ENCODE measurements at regions not wholly inside any gene's neighbourhood (a gene's known extent, or its start where the extent isn't known, plus 50 kb on each side); places are given as distances from the start of the nearest gene placed in this dataset.
"Not testable (repeated sequence)": the region's sequence is repeated elsewhere in the genome, so short reads cannot be mapped to it uniquely, and the experiment has no call there.

DNA sequence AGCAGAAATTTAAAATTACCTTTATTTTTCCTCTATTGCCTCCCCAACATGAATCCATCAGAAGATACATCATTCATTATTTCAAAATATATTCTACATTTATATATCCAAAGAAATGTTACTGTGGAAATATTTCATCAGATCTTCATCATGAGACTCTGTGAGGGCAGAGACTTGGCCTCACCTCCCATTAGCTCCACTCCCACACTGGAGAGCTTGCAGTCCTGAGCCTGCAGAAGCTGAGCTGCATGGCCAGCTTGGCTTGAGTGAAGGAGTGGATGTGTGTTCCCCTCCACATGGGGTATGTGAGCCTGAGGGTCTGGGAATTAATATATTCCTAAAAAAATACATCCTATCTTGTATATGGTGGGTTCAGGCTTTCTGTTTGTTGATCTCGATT lies 961.9 kb downstream of the TMEM121 start:
- DNase-seq (ENCODE audit: low spot score): no peak

DNA sequence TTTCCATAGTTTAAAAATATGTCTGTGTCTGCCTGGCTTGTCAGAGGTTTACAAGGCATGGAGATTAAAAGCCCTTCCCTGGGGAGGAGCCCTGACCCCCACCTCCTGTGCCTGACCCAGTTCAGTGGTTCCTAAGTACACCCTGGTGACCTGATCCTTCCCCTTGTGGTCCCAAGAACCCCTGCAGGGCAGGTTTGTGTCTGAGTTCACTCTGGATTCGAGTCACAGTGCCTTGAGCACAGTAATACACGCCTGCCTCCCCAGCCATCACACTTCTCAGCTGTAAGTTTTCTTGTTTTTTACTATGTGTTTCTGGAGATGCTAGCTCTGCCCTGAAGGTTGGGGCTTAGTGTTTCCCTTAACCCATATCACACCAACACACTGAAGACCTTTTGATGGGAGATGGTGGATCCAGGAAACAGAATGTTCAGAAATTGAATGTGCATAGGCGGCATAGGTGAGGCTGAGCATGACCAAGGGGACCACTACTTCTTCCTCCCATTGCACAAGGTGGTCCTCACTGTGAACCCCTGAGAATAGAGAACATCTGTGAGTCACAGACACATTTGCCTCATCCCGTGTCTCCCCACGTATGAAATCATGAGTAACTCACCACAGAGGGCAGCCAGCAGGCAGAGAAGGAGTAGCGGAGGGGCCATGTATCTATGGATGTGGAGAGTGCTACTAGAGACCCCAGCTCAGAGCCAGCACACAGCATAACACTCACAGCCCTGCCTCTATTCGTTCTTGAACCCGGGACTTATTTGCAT lies 962.9 kb downstream of the TMEM121 start:
- DNase-seq (ENCODE audit: low spot score): no peak

DNA sequence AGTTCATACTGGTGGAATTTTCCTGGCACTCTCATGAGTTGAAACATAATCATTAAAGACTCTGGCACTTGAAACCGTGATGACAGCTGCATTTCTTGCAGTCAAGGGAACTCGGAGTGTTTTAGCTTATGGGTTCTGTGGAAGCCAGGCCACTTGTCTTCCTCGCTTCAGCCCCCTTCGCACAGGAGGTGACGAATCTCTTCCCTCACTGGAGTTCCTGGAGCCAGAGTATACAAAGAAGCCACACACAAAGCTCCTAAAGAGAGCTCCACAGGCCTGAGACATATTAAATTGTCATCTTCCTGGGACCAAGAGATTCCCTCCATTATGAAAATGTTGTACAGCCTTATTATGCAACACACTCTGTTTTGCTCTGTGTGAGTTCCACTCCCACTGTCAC lies 964.1 kb downstream of the TMEM121 start:
- DNase-seq (ENCODE audit: low spot score): no peak

DNA sequence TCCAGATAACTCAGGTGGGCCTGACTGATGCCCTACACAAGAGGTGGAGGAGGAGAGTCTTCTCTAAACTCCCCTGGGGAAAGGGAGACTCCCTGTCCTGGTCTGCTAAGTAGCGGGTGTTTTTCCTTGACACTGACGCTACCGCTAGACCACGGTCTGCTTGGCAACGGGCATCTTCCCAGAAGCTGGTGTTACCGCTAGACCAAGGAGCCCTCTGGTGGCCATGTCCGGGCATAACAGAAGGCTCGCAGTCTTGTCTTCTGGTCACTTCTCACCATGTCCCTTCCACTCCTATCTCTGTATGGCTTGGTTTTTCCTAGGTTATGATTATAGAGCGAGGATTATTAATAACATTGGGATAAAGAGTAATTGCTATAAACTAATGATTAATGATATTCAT lies 965.5 kb downstream of the TMEM121 start:
- DNase-seq (ENCODE audit: low spot score): no peak

DNA sequence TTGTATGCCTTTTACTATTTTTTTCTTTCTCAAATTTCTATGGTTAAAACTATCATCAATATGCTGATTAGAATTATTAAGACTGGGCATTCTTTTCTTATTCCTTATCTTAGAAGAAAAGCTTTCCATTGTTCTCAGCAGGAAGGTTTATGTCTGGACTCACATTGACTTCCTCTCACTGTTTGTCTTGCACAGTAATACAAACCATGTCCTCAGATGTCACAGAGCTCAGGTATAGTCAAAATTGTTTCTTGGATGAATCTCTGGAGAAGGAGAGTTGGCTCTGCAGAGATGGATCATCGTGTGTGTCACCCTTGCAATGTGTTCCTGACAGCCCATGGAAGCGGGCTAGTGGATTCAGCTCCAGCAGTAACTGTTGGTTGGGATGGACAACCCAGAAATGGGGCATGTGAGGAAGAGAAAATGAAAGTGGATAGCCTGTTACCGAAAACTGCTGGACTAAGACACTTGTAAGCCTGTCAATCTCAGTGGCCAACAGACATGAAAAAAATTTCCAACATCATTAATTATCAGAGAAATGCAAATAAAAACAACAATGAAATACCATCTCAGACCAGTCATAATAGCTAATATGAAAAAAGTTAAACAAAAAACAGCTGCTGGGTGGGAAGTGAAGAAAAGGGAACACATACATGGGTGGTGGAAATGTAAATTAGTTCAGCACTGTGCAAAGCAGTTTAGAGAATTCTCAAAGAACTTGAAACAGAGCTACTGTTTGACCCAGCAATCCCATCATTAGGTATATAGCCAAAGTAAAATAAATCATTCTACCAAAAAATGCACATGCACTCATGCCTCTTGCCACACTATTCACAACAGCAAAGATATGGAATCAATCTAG lies 967.8 kb downstream of the TMEM121 start:
- no peak for DNase-seq (ENCODE audit: low spot score)

DNA sequence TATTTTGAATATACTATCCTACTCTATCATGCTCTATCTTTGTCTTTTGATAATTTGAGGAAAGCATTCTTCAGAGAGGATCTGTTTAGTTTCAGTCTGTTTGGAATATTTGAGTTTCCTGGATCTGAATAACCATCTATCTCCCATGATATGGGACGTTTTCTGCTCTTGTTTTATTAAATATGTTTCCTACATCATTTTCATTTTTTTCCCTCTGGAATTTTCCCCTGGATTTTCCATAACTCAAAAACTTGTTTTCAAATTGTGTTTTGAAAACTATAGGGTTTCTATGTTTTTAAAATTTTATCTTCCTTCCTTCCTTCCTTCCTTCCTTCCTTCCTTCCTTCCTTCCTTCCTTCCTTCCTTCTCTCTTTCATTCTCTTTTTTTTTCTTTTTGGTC lies 974.2 kb downstream of the TMEM121 start:
- DNase-seq (ENCODE audit: low spot score): no peak

GRCh38 chr14:106501898-106502297 lies 975.5 kb downstream of the TMEM121 start:
- no peak for DNase-seq (ENCODE audit: low spot score)

GRCh38 chr14:106505366-106505765 lies 979.0 kb downstream of the TMEM121 start:
- no peak for DNase-seq (ENCODE audit: low spot score)

DNA sequence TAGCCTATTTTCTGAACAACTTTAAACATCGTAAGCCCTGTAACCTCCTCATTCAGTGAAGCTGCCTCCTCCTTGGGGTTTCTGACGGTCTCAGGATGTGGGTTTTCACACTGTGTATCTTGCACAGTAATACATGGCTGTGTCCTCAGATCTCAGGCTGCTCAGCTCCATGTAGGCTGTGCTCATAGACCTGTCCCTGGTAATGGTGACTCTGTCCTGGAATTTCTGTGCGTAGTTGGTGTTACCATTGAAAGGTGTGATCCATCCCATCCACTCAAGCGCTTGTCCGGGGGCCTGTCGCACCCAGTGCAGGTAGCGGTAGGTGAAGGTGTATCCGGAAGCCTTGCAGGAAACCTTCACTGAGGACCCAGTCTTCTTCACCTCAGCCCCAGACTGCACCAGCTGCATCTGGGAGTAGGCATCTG lies 980.5 kb downstream of the TMEM121 start:
- DNase-seq (ENCODE audit: low spot score): no peak

- DNase-seq (ENCODE audit: low spot score): no peak
These were observed 981.0 kb downstream of the TMEM121 start for GRCh38 chr14:106507354-106507753.

DNA sequence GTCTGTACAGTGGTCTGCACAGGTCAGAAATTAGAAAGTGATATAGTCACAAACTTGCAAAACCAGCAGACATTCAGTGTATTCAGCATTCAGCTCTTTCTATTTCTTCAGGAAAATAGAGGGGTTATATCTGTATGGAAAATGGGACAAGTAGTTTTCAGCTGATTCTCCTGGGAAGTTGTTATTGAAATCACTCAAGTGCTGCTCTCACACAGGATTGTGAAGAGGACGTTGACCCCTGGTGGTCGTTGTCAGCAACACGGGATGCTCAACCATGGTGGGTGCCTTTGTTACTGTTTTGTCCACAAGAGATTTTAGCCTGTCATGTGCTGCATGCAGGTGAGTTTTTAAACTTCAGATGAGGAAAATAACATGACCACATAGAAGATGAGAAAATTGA lies 981.8 kb downstream of the TMEM121 start:
- DNase-seq (ENCODE audit: low spot score): no peak

DNA sequence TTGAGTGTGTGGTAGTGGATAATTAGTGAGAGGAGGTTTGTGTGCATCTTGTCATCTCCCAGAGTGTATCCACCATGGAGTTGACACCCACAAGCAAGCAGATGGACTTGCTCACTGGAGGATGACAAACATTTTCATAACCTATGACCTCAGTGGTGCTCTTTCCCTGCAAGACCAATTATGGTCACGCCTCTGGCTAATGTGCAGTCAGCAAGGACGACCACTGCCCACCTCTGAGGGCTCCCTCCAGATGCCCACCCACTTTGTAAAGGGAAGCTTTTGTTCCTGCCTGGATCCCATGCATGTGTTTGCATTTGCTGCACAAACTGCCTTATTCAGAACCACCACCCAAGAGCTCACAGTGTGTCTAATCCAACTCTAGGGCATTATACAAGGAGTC lies 982.8 kb downstream of the TMEM121 start:
- DNase-seq (ENCODE audit: low spot score): no peak

DNA sequence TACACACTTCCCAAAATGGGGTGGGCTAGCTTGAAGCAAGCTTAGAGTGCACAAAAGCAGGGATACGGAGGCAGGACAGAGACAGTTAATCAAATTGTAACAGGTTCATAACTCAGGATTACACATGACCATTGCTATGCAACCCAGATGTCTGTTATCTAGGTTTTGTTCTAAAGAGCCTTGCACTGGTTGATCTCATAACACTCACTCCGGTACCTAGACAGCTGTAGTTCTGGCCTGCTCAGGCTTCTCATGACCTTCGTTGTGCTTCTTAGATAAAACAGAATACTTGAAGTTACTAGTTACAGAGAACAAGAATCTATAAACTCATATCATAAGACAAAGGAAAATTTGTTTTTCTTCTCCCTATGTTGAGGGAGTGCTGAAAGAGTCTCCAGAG lies 983.4 kb downstream of the TMEM121 start:
- DNase-seq (ENCODE audit: low spot score): no peak

DNA sequence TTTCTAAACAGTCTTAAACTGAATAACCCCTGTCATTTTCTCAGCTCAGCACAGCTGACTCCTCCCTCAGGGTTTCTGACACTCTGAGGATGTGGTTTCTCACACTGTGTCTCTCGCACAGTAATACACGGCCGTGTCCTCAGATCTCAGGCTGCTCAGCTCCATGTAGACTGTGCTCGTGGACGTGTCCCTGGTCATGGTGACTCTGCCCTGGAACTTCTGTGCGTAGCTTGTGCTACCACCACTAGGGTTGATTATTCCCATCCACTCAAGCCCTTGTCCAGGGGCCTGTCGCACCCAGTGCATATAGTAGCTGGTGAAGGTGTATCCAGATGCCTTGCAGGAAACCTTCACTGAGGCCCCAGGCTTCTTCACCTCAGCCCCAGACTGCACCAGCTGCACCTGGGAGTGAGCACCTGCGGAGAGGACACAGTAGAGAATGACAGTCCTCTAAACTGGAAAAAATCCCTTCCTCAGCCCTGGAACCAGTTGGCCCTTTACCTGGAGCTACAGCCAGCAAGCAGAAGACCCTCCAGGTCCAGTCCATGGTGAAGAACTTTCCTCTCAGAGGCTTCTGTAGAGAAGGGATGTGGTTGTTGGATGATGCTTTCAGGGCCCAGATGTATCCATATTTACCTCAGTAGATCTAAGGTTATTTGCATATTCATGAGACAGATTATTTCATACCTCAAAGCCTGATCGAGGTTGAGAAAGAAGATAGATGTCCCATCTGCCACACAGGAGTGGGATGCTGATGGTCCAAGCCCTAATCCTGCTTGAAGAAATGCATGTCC lies 984.8 kb downstream of the TMEM121 start:
- no peak for DNase-seq (ENCODE audit: low spot score)

GRCh38 chr14:106511800-106512198 lies 985.4 kb downstream of the TMEM121 start:
- no peak for DNase-seq (ENCODE audit: low spot score)

- no peak for DNase-seq (ENCODE audit: low spot score)
These were observed 986.9 kb downstream of the TMEM121 start for GRCh38 chr14:106513302-106513701.

DNA sequence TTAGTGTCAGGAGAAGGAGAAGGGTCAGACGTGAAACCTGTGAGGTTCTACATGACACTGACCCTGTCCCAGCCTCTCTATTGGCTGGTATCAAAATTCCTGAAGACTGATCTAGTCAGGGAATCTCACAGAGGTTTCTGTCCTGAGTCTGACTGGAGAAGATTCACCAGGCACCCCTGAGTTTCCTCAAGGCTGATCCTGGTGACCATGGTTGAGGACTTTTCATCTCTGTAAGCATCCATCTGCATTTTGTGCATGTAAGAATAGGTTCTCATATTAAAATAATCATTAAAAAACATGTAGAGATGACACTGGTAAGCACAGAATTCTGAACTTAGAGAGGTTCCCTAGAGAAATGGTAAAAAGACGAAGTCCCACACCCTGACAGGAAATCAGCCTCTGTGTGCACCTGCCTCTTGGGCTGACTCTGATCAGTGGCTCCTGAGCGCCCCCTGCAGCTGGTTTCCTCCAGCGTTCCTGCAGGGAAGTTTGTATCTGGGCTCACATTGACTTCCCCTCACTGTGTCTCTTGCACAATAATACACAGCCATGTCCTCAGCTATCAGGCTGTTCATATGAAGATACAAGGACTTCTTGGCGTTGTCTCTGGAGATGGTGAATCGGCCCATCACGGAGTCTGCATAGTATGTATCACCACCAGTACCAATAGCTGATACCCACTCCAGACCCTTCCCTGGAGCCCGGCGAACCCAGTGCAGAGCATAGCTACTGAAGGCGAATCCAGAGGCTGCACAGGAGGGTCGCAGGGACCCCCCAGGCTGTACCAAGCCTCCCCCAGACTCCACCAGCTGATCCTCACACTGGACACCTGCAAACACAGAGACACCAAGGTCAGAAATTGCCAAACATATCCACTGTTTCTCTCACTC lies 991.9 kb downstream of the TMEM121 start:
- DNase-seq (ENCODE audit: low spot score): no peak

DNA sequence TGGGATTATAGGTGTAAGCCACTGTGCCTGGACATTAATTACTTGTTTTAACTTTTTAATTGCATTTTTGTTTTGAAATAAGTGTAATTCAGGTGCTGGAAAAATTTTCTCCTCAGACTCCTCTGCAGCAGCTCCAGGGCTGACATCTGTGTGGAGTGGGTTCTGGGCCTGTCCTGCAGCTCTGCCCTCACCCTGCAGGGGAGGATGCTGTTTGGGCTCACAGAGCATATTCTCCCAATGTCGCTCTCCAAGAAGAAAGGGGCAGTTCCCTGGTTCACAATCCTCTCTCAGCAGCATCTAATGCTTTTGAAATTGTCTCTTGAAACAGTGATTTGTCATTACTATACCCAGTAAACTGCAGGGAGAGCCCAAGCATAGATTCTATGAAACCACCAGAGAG lies 995.7 kb downstream of the TMEM121 start:
- not testable (repeated sequence) for DNase-seq (ENCODE audit: low spot score)

DNA sequence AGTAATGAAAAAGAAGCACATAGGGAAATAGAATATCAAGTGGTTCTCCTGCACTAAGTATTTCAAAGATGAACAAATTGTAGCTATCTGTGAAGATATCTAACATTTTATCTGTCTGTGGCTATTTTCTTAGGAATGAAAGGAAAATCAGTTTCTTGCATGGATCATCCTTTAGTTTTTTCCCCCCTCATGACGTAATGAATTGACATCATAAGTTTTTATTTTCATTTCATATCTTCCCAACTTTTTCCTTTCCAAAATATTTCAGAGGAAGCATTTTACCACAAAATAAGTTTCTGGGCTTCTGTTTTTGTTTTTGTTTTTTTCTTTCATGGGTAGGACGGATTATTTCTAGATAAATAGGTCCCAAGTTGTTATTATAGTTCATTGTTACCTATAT lies 996.6 kb downstream of the TMEM121 start:
- no peak for DNase-seq (ENCODE audit: low spot score)

DNA sequence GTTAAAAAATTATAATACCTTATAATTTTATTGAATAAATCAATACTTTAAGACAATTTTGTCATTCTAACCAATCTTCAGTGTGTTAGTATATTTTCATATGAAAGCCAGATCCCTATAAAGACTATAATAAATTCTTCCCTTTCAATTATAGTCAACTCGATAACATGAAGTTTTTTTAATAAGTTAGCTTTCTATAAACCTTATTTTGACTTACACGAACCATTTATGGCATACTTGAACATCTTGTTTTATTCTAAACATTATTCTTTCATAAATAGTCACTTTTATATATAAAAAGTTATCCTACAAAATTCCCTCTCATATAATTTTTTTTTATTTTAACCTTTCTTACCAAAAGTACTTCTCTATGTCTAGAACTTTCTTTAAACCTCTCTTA lies 1002.3 kb downstream of the TMEM121 start:
- DNase-seq (ENCODE audit: low spot score): no peak

GRCh38 chr14:106530031-106530422 lies 1003.6 kb downstream of the TMEM121 start:
- DNase-seq (ENCODE audit: low spot score): no peak
